Trophoblast cell (in vitro differentiated cells and primary cell): ENCODE measurements at regions not wholly inside any gene's neighbourhood (a gene's known extent, or its start where the extent isn't known, plus 50 kb on each side); places are given as distances from the start of the nearest gene placed in this dataset.

Source experiments
- DNase-seq, 2 donors: peaks; one replicate each; pipeline ENCODE4 v3.0.0-alpha.2; 2016
- H2AFZ ChIP-seq: 2 replicates; pipeline ENCODE4 v1.6.1; 2013; ENCODE audit warnings: low read length, moderate library complexity, mild to moderate bottlenecking; ENCODE audit not compliant: insufficient read depth, poor library complexity
- H2AK5ac ChIP-seq: 2 replicates; pipeline ENCODE4 v1.6.1; 2013; ENCODE audit warnings: mild to moderate bottlenecking, low read length
- H2BK120ac ChIP-seq: 2 replicates; pipeline ENCODE4 v1.6.1; 2013; ENCODE audit warnings: low read length, mild to moderate bottlenecking, moderate library complexity; ENCODE audit not compliant: insufficient read depth, poor library complexity
- H2BK12ac ChIP-seq: 2 replicates; pipeline ENCODE4 v1.6.1; 2013; ENCODE audit warnings: mild to moderate bottlenecking, low read length, moderate library complexity
- H2BK5ac ChIP-seq: 2 replicates; pipeline ENCODE4 v1.6.1; 2013; ENCODE audit warnings: low read length, low read depth, moderate library complexity, mild to moderate bottlenecking; ENCODE audit not compliant: poor library complexity
- H3K14ac ChIP-seq: 2 replicates; pipeline ENCODE4 v1.6.1; 2013; ENCODE audit warnings: mild to moderate bottlenecking, low read length
- H3K18ac ChIP-seq: 2 replicates; pipeline ENCODE4 v1.6.1; 2013; ENCODE audit warnings: mild to moderate bottlenecking, low read length
- H3K23ac ChIP-seq: 2 replicates; pipeline ENCODE4 v1.6.1; 2013; ENCODE audit warnings: low read length
- H3K27ac ChIP-seq: 2 replicates; pipeline ENCODE4 v1.5.1; 2013; ENCODE audit warnings: low read depth, mild to moderate bottlenecking, inconsistent platforms, low read length, moderate library complexity
- H3K27me3 ChIP-seq: 2 replicates; pipeline ENCODE4 v1.6.1; 2013; ENCODE audit warnings: inconsistent platforms, mild to moderate bottlenecking, low read length, moderate library complexity; ENCODE audit not compliant: insufficient read depth
- H3K36me3 ChIP-seq, 2 experiments: 1 replicate in 1 of 2; 2 replicates in 1 of 2; pipeline ENCODE4 v1.6.1; 2013; ENCODE audit warnings: low read length in 2 of 2, mild to moderate bottlenecking in 2 of 2, moderate library complexity in 1 of 2; ENCODE audit not compliant: insufficient read depth in 2 of 2, control insufficient read depth in 1 of 2
- H3K4ac ChIP-seq: 2 replicates; pipeline ENCODE4 v1.6.1; 2013; ENCODE audit warnings: low read depth, mild to moderate bottlenecking, low read length, moderate library complexity
- H3K4me1 ChIP-seq, 2 experiments: 1 replicate in 1 of 2; 2 replicates in 1 of 2; pipeline ENCODE4 v1.6.1; 2013; ENCODE audit warnings: low read length in 2 of 2, mild to moderate bottlenecking in 2 of 2, moderate library complexity in 1 of 2; ENCODE audit not compliant: insufficient read depth in 2 of 2, control insufficient read depth in 1 of 2
- H3K4me2 ChIP-seq: 2 replicates; pipeline ENCODE4 v1.6.1; 2013; ENCODE audit warnings: inconsistent platforms, mild to moderate bottlenecking, low read length, moderate library complexity
- H3K4me3 ChIP-seq: 2 replicates; pipeline ENCODE4 v1.5.1; 2013; ENCODE audit warnings: mild to moderate bottlenecking, low read depth, low read length, inconsistent platforms
- H3K79me1 ChIP-seq: one replicate; pipeline ENCODE4 v1.6.1; 2013; ENCODE audit warnings: low read length
- H3K79me2 ChIP-seq: 2 replicates; pipeline ENCODE4 v1.6.1; 2013; ENCODE audit warnings: low read length, mild to moderate bottlenecking; ENCODE audit not compliant: control insufficient read depth, insufficient read depth, poor library complexity
- H3K9ac ChIP-seq: 2 replicates; pipeline ENCODE4 v1.6.1; 2013; ENCODE audit warnings: mild to moderate bottlenecking, low read length
- H3K9me3 ChIP-seq: 2 replicates; pipeline ENCODE4 v1.6.1; 2013; ENCODE audit warnings: low read depth, mild to moderate bottlenecking, control low read depth, inconsistent platforms, low read length; ENCODE audit not compliant: insufficient read depth
- H4K12ac ChIP-seq: 2 replicates; pipeline ENCODE4 v1.6.1; 2013; ENCODE audit warnings: low read depth, mild to moderate bottlenecking, low read length, moderate library complexity
- H4K8ac ChIP-seq: 2 replicates; pipeline ENCODE4 v1.6.1; 2013; ENCODE audit warnings: low read depth, mild to moderate bottlenecking, low read length, moderate library complexity
- H4K91ac ChIP-seq: one replicate; pipeline ENCODE4 v1.6.1; 2013; ENCODE audit warnings: low read depth, mild to moderate bottlenecking, low read length, moderate library complexity
- WGBS: extraction: QIAGEN DNeasy Blood & Tissue Kit; methylation state at CpG from one replicate; pipeline ENCODE4 v1.1.7; 2013; ENCODE audit warnings: missing lambda C conversion rate; ENCODE audit not compliant: insufficient read length, insufficient coverage; ENCODE audit errors: extremely low coverage; 5-methylcytosine and 5-hydroxymethylcytosine counted together

DNA sequence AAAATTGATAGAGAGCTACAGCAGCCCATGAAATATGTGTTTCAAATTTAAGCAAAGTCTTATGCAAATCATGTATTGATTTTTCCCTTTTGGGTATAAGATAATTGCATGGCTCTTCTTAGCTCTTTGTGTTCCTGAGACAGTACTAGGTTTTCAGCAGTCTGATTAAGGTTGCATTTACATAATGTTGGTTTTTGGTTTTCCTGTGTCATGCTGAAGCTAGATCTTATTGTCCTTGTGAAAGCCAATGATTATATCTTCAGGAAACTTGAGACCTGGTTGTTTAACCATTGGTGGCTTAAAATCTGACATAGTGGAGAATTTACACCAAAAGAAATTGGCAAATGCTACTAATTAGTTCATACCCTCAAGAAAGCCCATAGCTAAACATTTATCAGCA is 392.6 kb downstream of the ZPLD1 start:
- Histone ChIP-seq H3K9ac (no peak overlapping the region), H2AFZ (no peak overlapping the region), H3K27ac (no peak overlapping the region), H2BK120ac (no peak overlapping the region), H3K4me1 (no peaks in the 10 kb centered on the region), H3K14ac (no peak overlapping the region), H3K18ac (no peak overlapping the region), H3K23ac (no peak overlapping the region), H3K79me1 (no peaks in the 10 kb centered on the region), H2AK5ac (no peak overlapping the region), H3K79me2 (no peaks in the 10 kb centered on the region), H3K4me3 (no peak overlapping the region), H4K12ac (no peak overlapping the region), H3K36me3 (no peaks in the 10 kb centered on the region), H4K91ac (no peak overlapping the region), H2BK5ac (no peak overlapping the region), H2BK12ac (no peak overlapping the region), H3K9me3 (no peaks in the 10 kb centered on the region), H4K8ac (no peak overlapping the region), H3K27me3 (no peaks in the 10 kb centered on the region), H3K4me2 (no peak overlapping the region), H3K4ac (no peak overlapping the region)
- no peak for DNase-seq

DNA sequence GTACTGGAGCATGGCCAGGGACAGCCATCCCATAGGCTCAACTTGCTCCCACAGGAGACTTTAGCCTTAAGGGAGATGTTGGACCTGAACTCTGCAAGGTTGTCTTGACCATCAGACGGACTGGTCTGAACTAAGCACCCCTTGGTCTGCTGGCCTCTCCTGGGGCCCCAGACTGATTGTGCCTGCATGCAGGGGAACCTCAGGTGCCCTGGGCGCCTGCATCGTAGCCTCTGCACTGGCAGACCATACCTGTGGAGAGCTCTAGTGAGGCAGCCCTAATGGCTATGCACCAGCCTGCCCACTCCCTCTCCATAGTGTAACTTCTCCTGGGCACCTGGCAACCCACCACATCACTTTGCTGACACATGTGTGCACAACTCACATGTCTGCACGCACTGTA is 395.6 kb downstream of the ZPLD1 start:
- Histone ChIP-seq H3K36me3 (no peaks in the 10 kb centered on the region), H3K23ac (no peak overlapping the region), H3K18ac (no peak overlapping the region), H3K9ac (no peak overlapping the region), H3K79me1 (no peaks in the 10 kb centered on the region), H3K79me2 (no peaks in the 10 kb centered on the region), H4K8ac (no peak overlapping the region), H3K4me2 (no peak overlapping the region), H2AFZ (no peak overlapping the region), H2AK5ac (no peak overlapping the region), H4K12ac (no peak overlapping the region), H4K91ac (no peak overlapping the region), H3K14ac (no peak overlapping the region), H3K4me1 (no peaks in the 10 kb centered on the region), H2BK120ac (no peak overlapping the region), H3K27me3 (no peaks in the 10 kb centered on the region), H3K9me3 (no peaks in the 10 kb centered on the region), H2BK5ac (no peak overlapping the region), H3K4ac (no peak overlapping the region), H3K27ac (no peak overlapping the region), H3K4me3 (no peak overlapping the region), H2BK12ac (no peak overlapping the region)
- DNase-seq, result no peak
- WGBS, result no CpG with 5 or more reads among the region's 4 CpGs

DNA sequence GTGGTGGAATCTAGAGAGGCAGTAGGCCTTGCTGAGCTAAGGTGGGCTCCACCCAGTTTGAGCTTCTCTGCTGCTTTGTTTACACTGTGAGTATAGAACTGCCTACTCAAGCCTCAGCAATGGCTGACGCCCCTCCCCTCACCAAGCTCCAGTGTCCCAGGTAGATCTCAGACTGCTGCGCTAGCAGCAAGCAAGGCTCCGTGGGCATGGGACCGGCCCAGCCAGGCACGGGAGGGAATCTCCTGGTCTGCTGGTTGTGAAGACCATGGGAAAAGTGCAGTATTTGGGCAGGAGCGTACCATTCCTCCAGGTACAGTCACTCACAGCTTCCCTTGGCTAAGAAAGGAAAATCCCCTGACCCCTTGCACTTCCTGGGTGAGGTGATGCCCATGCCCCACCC is 407.1 kb downstream of the ZPLD1 start:
- Histone ChIP-seq H3K9ac (no peak overlapping the region), H3K4me3 (no peak overlapping the region), H3K4ac (no peak overlapping the region), H4K12ac (no peak overlapping the region), H3K9me3 (peaks cover 1% of the 10 kb centered on the region), H3K14ac (no peak overlapping the region), H2AFZ (no peak overlapping the region), H3K27ac (no peak overlapping the region), H3K79me2 (no peaks in the 10 kb centered on the region), H4K8ac (no peak overlapping the region), H2BK120ac (no peak overlapping the region), H3K23ac (no peak overlapping the region), H2AK5ac (no peak overlapping the region), H3K4me2 (no peak overlapping the region), H3K18ac (no peak overlapping the region), H3K79me1 (no peaks in the 10 kb centered on the region), H3K27me3 (no peaks in the 10 kb centered on the region), H2BK5ac (no peak overlapping the region), H4K91ac (no peak overlapping the region), H2BK12ac (no peak overlapping the region), H3K4me1 (no peaks in the 10 kb centered on the region), H3K36me3 (no peaks in the 10 kb centered on the region)
- no peak for DNase-seq
- WGBS, result no CpG with 5 or more reads among the region's 6 CpGs

DNA sequence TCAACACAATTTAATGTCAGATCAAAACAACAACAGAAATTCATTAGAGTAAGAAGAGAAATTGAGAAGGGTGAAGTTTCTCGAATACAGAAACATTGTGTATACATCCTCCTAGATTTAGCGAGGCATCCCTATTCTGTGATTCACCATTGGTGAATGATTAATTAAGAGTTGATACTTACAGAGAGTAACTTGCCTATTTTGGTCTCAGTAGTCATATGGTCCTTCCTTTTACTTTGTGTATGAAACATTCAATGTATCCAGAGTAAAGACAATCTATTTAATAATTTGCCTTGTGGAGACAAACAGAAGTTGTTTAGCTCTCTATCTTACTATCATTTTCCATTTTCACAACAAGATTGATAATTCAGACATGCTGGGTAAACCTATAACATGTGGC is 432.0 kb downstream of the ZPLD1 start:
- H3K4ac ChIP-seq, result no peak overlapping the region
- no peak overlapping the region for H2BK120ac ChIP-seq
- H3K9ac ChIP-seq, result no peak overlapping the region
- H3K23ac ChIP-seq, result no peak overlapping the region
- no peak for DNase-seq
- no peak overlapping the region for H4K91ac ChIP-seq
- H3K14ac ChIP-seq, result no peak overlapping the region
- no peak overlapping the region for H4K8ac ChIP-seq
- H3K18ac ChIP-seq, result no peak overlapping the region
- H3K36me3 ChIP-seq, result no peaks in the 10 kb centered on the region
- no peaks in the 10 kb centered on the region for H3K9me3 ChIP-seq
- no CpG with 5 or more reads among the region's 2 CpGs for WGBS
- no peak overlapping the region for H3K4me3 ChIP-seq
- no peak overlapping the region for H2BK12ac ChIP-seq
- no peak overlapping the region for H3K27ac ChIP-seq
- no peaks in the 10 kb centered on the region for H3K79me2 ChIP-seq
- H3K4me2 ChIP-seq, result no peak overlapping the region
- H2BK5ac ChIP-seq, result no peak overlapping the region
- H3K79me1 ChIP-seq, result no peaks in the 10 kb centered on the region
- H2AK5ac ChIP-seq, result no peak overlapping the region
- no peak overlapping the region for H4K12ac ChIP-seq
- H2AFZ ChIP-seq, result no peak overlapping the region
- H3K4me1 ChIP-seq, result no peaks in the 10 kb centered on the region
- H3K27me3 ChIP-seq, result no peaks in the 10 kb centered on the region

DNA sequence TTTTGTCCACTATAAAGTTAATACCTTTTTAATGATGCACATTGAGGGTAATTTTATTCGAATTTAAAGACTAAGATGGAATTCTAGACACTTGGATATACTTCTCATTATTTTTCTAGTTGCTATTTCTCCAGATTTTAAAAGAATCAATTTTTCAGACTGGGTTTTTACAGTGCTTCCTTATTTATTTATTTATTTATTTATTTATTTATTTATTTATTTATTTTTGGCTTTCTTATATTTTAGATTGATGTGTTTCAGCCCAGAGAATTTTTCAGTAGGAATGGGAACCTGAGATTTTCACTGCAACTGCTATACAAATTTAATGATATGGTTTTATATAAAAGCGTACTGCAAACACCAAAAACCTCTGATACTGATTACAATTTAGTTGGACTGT is 448.7 kb downstream of the ZPLD1 start:
- H3K4me3 ChIP-seq, result no peak overlapping the region
- H3K79me2 ChIP-seq, result no peaks in the 10 kb centered on the region
- no peak overlapping the region for H2BK12ac ChIP-seq
- H2AFZ ChIP-seq, result no peak overlapping the region
- no peak overlapping the region for H2BK5ac ChIP-seq
- no peak overlapping the region for H3K27ac ChIP-seq
- H2AK5ac ChIP-seq, result no peak overlapping the region
- H3K36me3 ChIP-seq, result no peaks in the 10 kb centered on the region
- no peak overlapping the region for H2BK120ac ChIP-seq
- no peak overlapping the region for H3K18ac ChIP-seq
- H3K14ac ChIP-seq, result no peak overlapping the region
- H3K9ac ChIP-seq, result no peak overlapping the region
- no peak for DNase-seq
- no peak overlapping the region for H4K8ac ChIP-seq
- no peaks in the 10 kb centered on the region for H3K27me3 ChIP-seq
- H3K79me1 ChIP-seq, result no peaks in the 10 kb centered on the region
- H3K23ac ChIP-seq, result no peak overlapping the region
- WGBS, result no CpG with 5 or more reads among the region's 2 CpGs
- no peak overlapping the region for H3K4ac ChIP-seq
- H3K4me2 ChIP-seq, result no peak overlapping the region
- no peaks in the 10 kb centered on the region for H3K9me3 ChIP-seq
- H3K4me1 ChIP-seq, result no peaks in the 10 kb centered on the region
- H4K91ac ChIP-seq, result no peak overlapping the region
- no peak overlapping the region for H4K12ac ChIP-seq
